Left hindlimb (tissue), 1 donor: ENCODE measurements at regions not wholly inside any gene's neighbourhood (a gene's known extent, or its start where the extent isn't known, plus 50 kb on each side); places are given as distances from the start of the nearest gene placed in this dataset.
"Not testable (repeated sequence)": the region's sequence is repeated elsewhere in the genome, so short reads cannot be mapped to it uniquely, and the experiment has no call there.

Source experiments
- DNase-seq: peaks from one replicate; pipeline ENCODE4 v3.0.0-alpha.2; 2018

- DNase-seq: no peak
Measured at GRCh38 chr4:12926189-12927066, 557.7 kb downstream of the RAB28 start.

GRCh38 chr4:12924728-12925320 lies 559.3 kb downstream of the RAB28 start:
- DNase-seq: no peak

- DNase-seq: no peak
Measured at GRCh38 chr4:12924253-12924652, 559.9 kb downstream of the RAB28 start.

GRCh38 chr4:12912896-12913418 lies 571.2 kb downstream of the RAB28 start:
- no peak for DNase-seq

GRCh38 chr4:12911750-12912358 lies 572.3 kb downstream of the RAB28 start:
- DNase-seq: no peak

- not testable (repeated sequence) for DNase-seq
Measured at GRCh38 chr4:12903640-12904039, 580.5 kb downstream of the RAB28 start.

- no peak for DNase-seq
Measured at GRCh38 chr4:12902735-12903134, 581.4 kb downstream of the RAB28 start.

- DNase-seq: no peak
Measured at GRCh38 chr4:12897954-12898353, 586.2 kb downstream of the RAB28 start.

- DNase-seq: no peak
Measured at GRCh38 chr4:12894062-12894461, 590.1 kb downstream of the RAB28 start.

- peak; percentile 48 for DNase-seq
Measured at GRCh38 chr4:12889054-12889453, 595.1 kb downstream of the RAB28 start.

GRCh38 chr4:12884846-12885796 lies 599.0 kb downstream of the RAB28 start:
- DNase-seq: no peak

- no peak for DNase-seq
Measured at GRCh38 chr4:12881945-12882584, 602.1 kb downstream of the RAB28 start.

- DNase-seq: no peak
Measured at GRCh38 chr4:12880844-12881243, 603.3 kb downstream of the RAB28 start.

GRCh38 chr4:12879496-12879895 lies 604.6 kb downstream of the RAB28 start:
- DNase-seq: no peak

GRCh38 chr4:12875640-12876243 lies 608.4 kb downstream of the RAB28 start:
- no peak for DNase-seq

GRCh38 chr4:12873351-12873750 lies 610.8 kb downstream of the RAB28 start:
- no peak for DNase-seq

GRCh38 chr4:12861422-12861821 lies 622.7 kb downstream of the RAB28 start:
- DNase-seq: no peak

- no peak for DNase-seq
Measured at GRCh38 chr4:12852338-12853307, 631.5 kb downstream of the RAB28 start.

- no peak for DNase-seq
Measured at GRCh38 chr4:12846368-12846767, 637.8 kb downstream of the RAB28 start.

- DNase-seq: no peak
Measured at GRCh38 chr4:12844141-12844540, 640.0 kb downstream of the RAB28 start.
